HEK293 (cell line): ENCODE measurements at regions not wholly inside any gene's neighbourhood (a gene's known extent, or its start where the extent isn't known, plus 50 kb on each side); places are given as distances from the start of the nearest gene placed in this dataset.
"Not testable (repeated sequence)": the region's sequence is repeated elsewhere in the genome, so short reads cannot be mapped to it uniquely, and the experiment has no call there.

Experiments used
- CTCF ChIA-PET: fragments of 350-600 bp; formaldehyde crosslinking; extraction: SDS; loops from one replicate; lab custom pipeline; 2021; ENCODE audit warnings: antibody characterized with exemption; lab: Yijun Ruan, JAX
- POLR2A ChIA-PET: fragments of 300-600 bp; formaldehyde crosslinking; extraction: SDS; loops from one replicate; lab custom pipeline; 2020; ENCODE audit warnings: antibody characterized with exemption, inconsistent platforms; lab: Yijun Ruan, JAX
- H3K27ac ChIP-seq: fragments of 200-500 bp; sonication (Bioruptor generic); 2 replicates; pipeline ENCODE4 v1.5.1; 2014; ENCODE audit warnings: low read depth, low read length, control low read depth, inconsistent platforms; ENCODE audit errors: extremely low read depth
- H3K36me3 ChIP-seq, 2 experiments: fragments of 200-500 bp in 1 of 2; sonication (Bioruptor generic) in 1 of 2; 1 replicate in 1 of 2; 2 replicates in 1 of 2; pipeline ENCODE4 v1.5.1; 2014 to 2017; ENCODE audit warnings: inconsistent platforms in 2 of 2, low read length in 2 of 2; ENCODE audit not compliant: control insufficient read depth in 2 of 2, insufficient read depth in 1 of 2
- H3K4me1 ChIP-seq: fragments of 200-500 bp; sonication (Bioruptor generic); 2 replicates; pipeline ENCODE4 v1.5.1; 2014; ENCODE audit warnings: mild to moderate bottlenecking, low read length, inconsistent platforms; ENCODE audit not compliant: control insufficient read depth, insufficient read depth
- H3K4me3 ChIP-seq: 2 replicates; pipeline ENCODE4 v1.5.1; 2011; ENCODE audit warnings: low read depth, mild to moderate bottlenecking, control low read depth, low read length, moderate library complexity
- H3K9me3 ChIP-seq: fragments of 200-500 bp; sonication (Bioruptor generic); 2 replicates; pipeline ENCODE4 v1.5.1; 2014; ENCODE audit warnings: low read depth, low read length, inconsistent platforms; ENCODE audit not compliant: control insufficient read depth, insufficient read depth
- ZEB2 ChIP-seq: fragments of 450-650 bp; formaldehyde crosslinking; IDR thresholded peaks from 2 replicates; pipeline ENCODE4 v1.5.1; 2016; ENCODE audit warnings: missing biosample characterization, missing genetic modification characterization
- ZNF571 ChIP-seq: fragments of 450-650 bp; formaldehyde crosslinking; IDR thresholded peaks from 2 replicates; pipeline ENCODE4 v1.5.0; 2017; ENCODE audit warnings: missing biosample characterization, missing genetic modification characterization

DNA sequence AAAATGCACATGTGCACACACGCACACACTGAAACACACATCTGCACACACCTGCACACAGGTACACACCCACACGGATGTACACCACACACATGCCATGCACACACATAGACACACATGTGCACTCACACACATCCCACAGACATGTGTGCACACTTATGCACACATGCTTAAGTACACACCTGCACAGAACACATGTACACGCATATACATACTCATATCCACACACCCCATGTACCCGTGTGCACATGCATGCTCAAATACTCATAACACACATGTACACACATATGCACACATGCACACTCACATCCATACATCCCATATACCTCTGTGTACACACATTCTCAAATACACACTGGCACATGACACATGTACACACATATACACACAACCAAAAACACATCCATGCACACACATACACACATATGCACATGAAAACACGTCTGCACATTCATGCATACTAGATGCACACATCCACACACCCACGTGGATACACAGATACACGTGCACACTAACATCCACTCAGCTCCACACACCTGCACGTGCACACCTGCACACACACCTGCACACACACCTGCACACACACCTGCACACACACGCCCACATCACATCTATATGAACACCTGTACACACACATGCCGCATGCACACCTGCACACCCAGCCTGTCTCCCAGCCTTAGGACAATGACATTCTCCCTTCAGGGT lies 336.7 kb downstream of the ADGRD1 start:
- Histone ChIP-seq H3K4me3 (no peak overlapping the region), H3K4me1 (no peaks in the 10 kb centered on the region), H3K27ac (no peak overlapping the region), H3K36me3 (no peaks in the 10 kb centered on the region), H3K9me3 (no peaks in the 10 kb centered on the region)
- ChIA-PET CTCF (no interaction called here), POLR2A (no interaction called here)
- no peak for TF ChIP-seq ZNF571 (tag by site-specific recombination)
- peak; percentile 67 for TF ChIP-seq ZEB2 (tag by site-specific recombination)

DNA sequence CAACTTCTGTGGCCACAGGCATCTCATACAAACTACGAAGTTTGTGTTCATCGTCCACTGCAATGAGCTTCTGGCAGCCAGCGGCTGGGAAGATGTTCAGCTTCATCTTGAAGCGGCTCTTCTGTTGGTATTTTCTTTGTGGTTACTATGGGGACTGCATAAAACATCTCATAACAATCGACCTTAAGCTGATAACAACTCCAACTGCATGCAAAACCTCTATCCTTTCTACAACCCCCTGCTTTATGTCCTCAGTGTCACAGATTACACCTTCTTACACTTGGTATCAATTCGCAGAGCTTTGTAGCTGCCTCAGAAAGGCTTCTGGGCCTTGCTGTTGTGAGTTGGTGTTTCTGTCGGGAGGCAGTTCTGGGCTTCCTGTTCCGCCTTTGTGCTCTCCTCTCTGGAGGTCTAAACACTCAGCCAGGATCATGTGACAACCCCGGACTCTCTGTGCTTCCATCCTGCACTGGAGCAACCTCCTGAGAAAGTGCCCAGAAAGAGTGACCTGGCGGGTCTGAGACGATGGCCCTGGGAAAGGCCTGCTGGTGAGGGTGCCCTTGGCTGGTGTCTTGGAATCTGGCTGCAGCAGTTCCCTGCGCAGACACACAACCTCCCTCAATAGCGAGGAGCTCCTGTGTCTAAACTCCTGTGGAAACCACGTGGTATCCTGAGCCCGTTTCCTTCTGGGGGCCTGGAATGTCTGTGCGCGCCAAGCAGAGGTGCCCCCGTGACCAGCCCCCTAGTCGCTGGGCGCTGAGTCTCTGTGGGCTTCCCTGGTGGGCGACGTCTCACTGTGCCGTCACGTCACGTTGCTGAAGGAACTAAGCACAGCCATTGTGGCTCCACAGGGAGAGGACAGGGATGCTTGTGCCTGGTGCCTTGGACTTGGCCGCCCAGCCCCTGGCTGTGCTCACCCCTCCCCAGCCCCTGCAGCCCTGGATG lies 339.6 kb downstream of the ADGRD1 start:
- POLR2A ChIA-PET, H3K9me3 ChIP-seq, H3K4me1 ChIP-seq, H3K36me3 ChIP-seq, H3K27ac ChIP-seq, H3K4me3 ChIP-seq: not testable (repeated sequence)
- CTCF ChIA-PET = interaction anchor here (0.7 kb wide), 1 partner anchor 17 kb away, joined by 3 read pairs; no protein-coding TSS in a partner anchor

DNA sequence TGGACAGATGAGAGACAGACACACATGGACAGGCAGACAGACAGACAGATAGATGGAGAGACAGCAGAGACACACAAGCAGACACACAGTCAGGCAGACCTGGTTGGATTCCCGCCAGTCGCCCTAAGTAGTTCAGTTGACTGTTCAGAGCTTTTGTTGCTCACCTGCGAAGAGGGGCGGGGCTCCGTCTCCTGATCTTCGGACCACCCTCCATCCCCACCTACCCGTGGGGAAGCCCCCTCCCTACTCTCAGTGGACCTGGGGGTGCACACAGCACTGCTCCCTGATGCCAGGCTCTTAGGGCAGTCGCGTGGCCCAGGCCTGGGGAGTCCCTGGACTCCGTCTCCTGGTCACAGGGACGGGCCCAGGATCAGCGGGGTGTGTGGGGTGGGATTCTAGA lies 341.0 kb downstream of the ADGRD1 start:
- CTCF ChIA-PET, H3K9me3 ChIP-seq, H3K4me3 ChIP-seq, H3K4me1 ChIP-seq, H3K27ac ChIP-seq, H3K36me3 ChIP-seq, POLR2A ChIA-PET: not testable (repeated sequence)

DNA sequence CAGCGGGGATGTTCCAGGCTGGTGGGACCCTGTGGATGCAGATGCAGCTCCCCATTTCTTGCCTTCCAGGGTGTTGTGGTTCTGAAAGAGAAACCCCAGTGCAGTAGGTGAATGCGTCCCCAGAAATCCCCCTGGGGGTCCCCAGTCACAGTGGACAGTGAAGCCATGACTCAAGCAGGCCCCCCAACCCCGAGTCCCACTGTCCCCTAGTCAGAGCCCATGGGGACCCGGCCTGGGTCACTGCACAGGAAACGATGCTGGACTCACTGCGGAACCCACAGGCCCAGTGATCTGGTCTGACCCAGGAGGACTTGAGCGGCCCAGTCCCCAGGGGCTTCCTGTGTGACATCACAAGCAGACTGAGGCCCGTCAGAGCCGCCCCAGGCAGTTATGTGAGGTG lies 341.4 kb downstream of the ADGRD1 start:
- H3K4me3 ChIP-seq, POLR2A ChIA-PET, H3K27ac ChIP-seq, H3K36me3 ChIP-seq, H3K9me3 ChIP-seq, H3K4me1 ChIP-seq, CTCF ChIA-PET: not testable (repeated sequence)

DNA sequence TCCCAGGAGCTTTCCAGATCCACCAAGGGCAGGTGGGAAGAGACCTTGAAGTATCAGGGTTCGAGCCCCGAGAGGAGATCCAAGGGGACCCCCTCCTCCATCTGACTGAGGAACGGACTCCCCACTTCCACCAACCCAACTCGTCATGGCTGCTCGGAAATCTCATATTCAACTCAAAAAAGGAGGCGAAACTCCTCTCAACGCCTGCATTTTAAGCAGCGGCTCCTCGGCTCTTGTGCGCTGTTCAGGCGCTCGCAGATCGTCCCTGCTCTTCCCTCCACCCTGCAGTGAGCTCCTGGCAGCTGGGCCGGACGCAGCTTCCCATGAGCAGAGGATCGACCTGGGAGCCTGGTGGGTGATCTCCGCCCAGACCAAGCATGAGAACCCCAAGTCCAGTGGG lies 341.9 kb downstream of the ADGRD1 start:
- H3K27ac ChIP-seq, H3K4me1 ChIP-seq, H3K4me3 ChIP-seq, H3K9me3 ChIP-seq, POLR2A ChIA-PET, H3K36me3 ChIP-seq, CTCF ChIA-PET: not testable (repeated sequence)

DNA sequence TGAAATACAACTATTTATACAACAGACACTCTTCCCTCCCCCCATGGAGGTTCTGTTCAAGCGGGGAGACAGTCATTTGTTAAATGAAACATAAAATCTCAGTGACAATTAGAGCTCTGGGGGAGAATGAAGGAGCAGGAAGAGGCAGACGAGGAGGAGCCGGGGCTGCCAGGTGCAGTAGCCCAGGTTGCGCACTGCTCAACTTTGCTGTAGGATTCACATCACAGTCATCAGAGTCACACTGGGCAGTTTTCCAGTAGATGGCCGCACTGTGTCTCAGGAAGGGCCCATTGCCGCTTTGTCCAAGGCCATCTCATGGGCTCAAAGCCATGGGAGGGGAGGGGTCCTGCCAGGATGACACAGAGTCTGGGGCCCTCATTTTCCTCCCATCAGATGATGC lies 342.4 kb downstream of the ADGRD1 start:
- H3K9me3 ChIP-seq, H3K27ac ChIP-seq, H3K4me1 ChIP-seq, H3K36me3 ChIP-seq, H3K4me3 ChIP-seq, CTCF ChIA-PET, POLR2A ChIA-PET: not testable (repeated sequence)

DNA sequence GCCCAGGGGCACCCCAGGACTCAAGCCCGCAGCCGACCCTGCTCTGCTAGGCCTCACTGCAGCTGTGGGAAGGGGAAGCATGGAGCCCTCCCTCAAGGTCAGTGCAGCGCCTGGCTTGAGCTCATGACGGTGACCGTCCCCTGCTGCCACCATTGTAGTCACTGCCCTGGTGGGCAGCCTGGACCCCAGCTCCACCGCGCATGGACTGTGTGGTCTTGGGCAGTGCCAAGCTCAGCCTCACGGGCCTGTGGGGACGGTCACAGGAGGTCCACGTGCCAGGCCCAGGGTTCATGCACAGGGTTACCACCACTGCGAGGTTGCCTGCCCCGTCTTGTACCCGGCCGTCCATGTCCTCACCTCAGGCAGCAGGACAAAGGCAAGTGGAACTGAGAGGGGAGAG lies 342.9 kb downstream of the ADGRD1 start:
- H3K9me3 ChIP-seq, CTCF ChIA-PET, H3K4me3 ChIP-seq, H3K27ac ChIP-seq, POLR2A ChIA-PET, H3K4me1 ChIP-seq, H3K36me3 ChIP-seq: not testable (repeated sequence)

DNA sequence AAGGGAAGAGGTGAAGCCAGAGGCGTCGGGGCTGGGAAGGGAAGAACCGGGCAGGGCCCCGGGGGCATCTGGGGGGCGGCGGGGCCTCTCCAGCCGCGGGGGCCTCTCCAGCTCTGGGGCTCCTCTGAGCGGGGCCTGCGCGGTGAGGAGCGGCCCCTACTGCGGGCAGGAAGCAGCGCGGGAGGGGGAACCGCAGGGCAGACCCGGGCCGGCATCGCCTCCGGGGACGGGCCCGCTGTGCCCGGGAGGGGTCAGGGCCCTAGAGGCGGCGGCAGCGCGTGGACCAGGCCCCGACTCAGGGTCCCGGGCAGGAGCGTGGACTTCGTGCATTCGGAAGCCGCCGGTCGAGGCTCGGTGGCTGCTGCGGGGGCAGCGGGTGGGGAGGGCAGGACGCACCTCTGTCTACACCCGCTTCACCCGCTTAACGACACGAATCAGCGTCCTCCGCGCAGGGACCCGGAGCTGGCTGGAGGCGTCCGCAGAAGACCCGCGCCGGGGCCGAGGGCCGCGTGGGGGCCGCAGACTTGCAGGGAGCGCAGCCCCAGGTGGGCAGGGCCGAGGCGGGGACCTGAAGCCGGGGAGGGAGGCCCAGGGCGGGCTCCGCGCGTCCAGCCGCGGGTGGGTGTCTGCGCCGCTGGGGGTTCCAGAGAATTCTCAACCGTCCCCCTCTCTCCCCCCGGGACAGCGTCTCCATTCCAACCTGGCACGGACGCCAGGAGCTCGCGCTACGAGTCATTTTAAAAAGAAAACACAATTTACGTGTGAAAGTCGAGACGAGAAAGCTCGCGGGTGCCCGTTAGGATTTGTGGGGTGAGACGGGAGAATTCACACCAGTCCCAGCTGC lies 345.0 kb downstream of the ADGRD1 start:
- CTCF ChIA-PET, POLR2A ChIA-PET, H3K9me3 ChIP-seq: not testable (repeated sequence)

DNA sequence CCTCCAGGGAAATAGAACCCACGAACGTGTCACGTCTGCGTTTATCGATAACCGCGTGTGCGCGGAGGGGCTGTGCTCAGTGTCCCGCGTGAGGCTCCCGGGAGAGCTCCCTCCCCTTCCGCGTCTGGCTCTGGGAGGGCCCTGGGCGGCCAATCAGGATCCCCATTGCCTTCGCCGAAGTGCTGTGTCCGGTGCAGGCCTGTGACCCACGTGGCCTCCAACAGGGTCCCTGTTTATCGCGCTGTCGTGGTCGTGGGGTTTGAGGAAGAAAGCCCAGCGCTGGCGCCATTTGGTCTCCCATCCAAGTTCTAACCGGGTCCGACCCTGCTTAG lies 345.6 kb downstream of the ADGRD1 start:
- H3K4me1 ChIP-seq, H3K36me3 ChIP-seq, H3K4me3 ChIP-seq, H3K9me3 ChIP-seq, POLR2A ChIA-PET, H3K27ac ChIP-seq, CTCF ChIA-PET: not testable (repeated sequence)

More for the DNA sequence above, 345.0 kb downstream of the ADGRD1 start:
- not testable (repeated sequence) for H3K4me1 ChIP-seq, H3K27ac ChIP-seq, H3K4me3 ChIP-seq, H3K36me3 ChIP-seq
